ENCODE measurements at regions not wholly inside any gene's neighbourhood (a gene's known extent, or its start where the extent isn't known, plus 50 kb on each side); places are given as distances from the start of the nearest gene placed in this dataset.

DNA sequence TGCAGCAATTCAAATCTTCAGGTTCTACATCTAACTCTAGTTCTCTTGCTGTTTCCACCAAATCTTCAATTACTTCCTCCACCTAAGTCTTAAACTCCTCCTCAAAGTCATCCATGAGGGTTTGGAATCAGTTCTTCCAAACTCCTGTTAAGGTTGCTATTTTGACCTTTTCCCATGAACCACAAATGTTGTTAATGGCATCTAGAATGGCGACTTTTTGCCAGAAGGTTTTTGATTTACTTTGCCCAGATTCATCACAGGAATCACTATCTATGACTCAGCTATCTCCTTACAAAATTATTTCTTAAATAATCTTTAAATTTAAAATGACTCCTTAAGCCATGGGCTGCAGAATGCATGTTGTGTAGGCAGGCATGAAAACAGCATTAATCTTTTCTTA, 368.9 kb upstream of the TNP1 start:
- DNase-seq (ENCODE audit: low read depth): no peak
- Histone ChIP-seq H3K36me3 (ENCODE audit: control insufficient read depth, insufficient read depth, low read length) (no peaks in the 10 kb centered on the region), H3K27me3 (ENCODE audit: control insufficient read depth, insufficient read depth, low read length) (no peaks in the 10 kb centered on the region), H3K4me3 (ENCODE audit: low read depth, low read length) (no peak overlapping the region)
- FAIRE-seq: no peak
- TF ChIP-seq, protein P1, sequence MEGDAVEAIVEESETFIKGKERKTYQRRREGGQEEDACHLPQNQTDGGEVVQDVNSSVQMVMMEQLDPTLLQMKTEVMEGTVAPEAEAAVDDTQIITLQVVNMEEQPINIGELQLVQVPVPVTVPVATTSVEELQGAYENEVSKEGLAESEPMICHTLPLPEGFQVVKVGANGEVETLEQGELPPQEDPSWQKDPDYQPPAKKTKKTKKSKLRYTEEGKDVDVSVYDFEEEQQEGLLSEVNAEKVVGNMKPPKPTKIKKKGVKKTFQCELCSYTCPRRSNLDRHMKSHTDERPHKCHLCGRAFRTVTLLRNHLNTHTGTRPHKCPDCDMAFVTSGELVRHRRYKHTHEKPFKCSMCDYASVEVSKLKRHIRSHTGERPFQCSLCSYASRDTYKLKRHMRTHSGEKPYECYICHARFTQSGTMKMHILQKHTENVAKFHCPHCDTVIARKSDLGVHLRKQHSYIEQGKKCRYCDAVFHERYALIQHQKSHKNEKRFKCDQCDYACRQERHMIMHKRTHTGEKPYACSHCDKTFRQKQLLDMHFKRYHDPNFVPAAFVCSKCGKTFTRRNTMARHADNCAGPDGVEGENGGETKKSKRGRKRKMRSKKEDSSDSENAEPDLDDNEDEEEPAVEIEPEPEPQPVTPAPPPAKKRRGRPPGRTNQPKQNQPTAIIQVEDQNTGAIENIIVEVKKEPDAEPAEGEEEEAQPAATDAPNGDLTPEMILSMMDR (IDR thresholded peaks at IDR 0.05; ENCODE audit: insufficient read depth, low read length, severe bottlenecking): no peak

DNA sequence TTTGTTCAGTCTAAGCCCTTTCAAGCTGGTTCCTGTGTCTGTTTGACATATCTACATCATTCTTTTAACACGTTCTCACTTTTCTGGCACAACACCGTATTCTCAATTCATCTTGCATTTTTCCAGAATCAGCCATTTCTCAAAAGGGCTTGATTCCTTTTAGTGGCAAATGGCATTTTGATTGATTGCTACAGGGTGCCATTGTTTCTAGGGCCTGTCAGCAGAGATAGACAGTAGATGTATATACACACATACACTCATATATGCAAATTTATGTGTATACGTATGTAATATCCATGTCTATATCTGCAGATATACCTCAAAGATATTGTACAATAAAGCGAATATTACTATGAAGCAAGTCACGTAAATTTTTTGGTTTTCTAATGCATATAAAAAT, 367.9 kb upstream of the TNP1 start:
- Histone ChIP-seq H3K27me3 (ENCODE audit: control insufficient read depth, insufficient read depth, low read length) (no peaks in the 10 kb centered on the region), H3K4me3 (ENCODE audit: low read depth, low read length) (no peak overlapping the region), H3K36me3 (ENCODE audit: control insufficient read depth, insufficient read depth, low read length) (no peaks in the 10 kb centered on the region)
- no peak for FAIRE-seq
- TF ChIP-seq, protein P1 (IDR thresholded peaks at IDR 0.05; ENCODE audit: insufficient read depth, low read length, severe bottlenecking): no peak
- no peak for DNase-seq (ENCODE audit: low read depth)

DNA sequence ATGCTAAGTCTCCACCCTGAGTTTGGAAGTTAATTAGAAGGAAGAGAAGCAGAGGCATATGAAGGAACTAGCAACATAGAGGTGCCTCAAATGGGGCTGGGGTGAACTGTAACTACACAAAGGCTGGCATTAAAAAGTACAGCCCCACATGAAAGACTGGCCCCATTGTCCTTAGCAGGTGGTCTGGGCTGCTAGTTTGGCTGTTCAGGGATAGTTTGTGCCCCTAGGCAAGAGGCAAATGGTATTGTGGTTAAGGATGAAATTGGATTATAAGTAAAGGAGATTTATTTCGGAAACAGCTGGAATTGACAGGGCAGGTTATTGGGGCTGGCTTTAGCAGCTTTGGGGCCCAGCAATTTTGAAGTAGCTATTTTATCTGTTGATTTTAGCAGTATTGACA, 365.7 kb upstream of the TNP1 start:
- DNase-seq (ENCODE audit: low read depth) (no peak), FAIRE-seq (no peak)
- H3K36me3 ChIP-seq (ENCODE audit: control insufficient read depth, insufficient read depth, low read length): no peaks in the 10 kb centered on the region
- no peak overlapping the region for H3K4me3 ChIP-seq (ENCODE audit: low read depth, low read length)
- TF ChIP-seq, protein P1 (IDR thresholded peaks at IDR 0.05; ENCODE audit: insufficient read depth, low read length, severe bottlenecking): no peak
- H3K27me3 ChIP-seq (ENCODE audit: control insufficient read depth, insufficient read depth, low read length): no peaks in the 10 kb centered on the region

DNA sequence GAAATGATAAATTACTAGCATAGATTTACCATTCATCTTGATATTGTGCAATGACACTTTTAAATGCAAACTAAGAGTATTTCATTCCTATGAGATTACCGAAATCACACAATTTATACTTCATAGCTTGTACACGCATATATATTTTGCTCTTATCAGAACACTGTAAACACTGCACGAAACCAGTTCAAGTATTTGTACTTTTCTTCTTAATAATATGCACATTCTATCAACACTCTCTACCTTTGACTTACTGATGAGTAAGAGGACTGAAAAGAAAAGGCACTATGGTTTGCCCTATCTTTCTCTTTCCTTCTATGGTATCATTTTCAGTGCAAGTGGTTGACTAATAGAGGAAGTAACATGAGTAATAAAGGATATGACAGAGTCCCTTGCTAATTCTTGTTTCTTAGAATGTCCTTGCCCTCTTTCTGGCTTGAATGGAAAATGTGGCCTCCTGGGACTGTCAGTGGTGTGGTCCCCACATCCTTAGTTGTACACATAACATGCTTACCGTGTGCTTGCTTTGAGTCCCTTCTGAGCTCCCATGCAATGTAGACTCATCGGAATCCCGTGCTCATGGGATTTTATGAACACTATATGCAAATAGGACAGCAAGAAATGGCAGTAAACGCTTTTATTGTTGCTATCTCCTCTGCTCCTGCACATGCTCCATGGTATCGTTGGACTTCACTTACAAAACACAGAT, 363.5 kb upstream of the TNP1 start:
- no peaks in the 10 kb centered on the region for H3K36me3 ChIP-seq (ENCODE audit: control insufficient read depth, insufficient read depth, low read length)
- H3K4me3 ChIP-seq (ENCODE audit: low read depth, low read length): no peak overlapping the region
- DNase-seq (ENCODE audit: low read depth): peak; percentile 98
- H3K27me3 ChIP-seq (ENCODE audit: control insufficient read depth, insufficient read depth, low read length): no peaks in the 10 kb centered on the region
- peak; percentile 83 for FAIRE-seq
- TF ChIP-seq, protein P1 (IDR thresholded peaks at IDR 0.05; ENCODE audit: insufficient read depth, low read length, severe bottlenecking): no peak

DNA sequence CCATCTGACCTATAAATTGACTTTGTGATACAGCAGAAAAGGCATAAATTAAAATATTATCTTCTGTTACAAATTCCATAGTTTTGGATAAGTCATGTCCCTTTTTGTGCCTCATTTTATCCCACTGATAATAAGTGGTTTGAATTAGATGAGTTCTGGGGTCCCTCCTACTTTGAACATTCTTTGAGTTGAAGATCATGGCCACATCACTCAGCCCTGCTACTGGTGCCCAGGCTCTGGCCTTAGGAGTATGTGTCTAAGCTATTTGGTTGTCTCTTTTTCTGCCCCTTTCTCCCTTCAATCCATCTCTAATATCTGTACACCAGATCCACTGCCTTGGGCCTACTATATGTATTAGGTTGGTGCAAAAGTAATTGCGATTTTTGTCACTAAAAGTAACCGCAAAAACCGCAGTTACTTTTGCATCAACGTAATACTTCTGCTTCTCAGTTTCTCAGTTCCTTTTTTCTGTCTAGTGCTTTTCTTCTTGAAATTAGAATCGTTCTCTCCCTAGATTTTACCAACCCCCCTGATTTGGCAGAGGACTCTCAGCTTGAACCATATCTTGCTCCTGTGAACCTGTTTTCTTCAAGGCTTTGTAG, 362.5 kb upstream of the TNP1 start:
- DNase-seq (ENCODE audit: low read depth) (no peak), FAIRE-seq (no peak)

More for the DNA sequence above, 362.5 kb upstream of the TNP1 start:
- no peak overlapping the region for H3K4me3 ChIP-seq (ENCODE audit: low read depth, low read length)
- H3K27me3 ChIP-seq (ENCODE audit: control insufficient read depth, insufficient read depth, low read length): no peaks in the 10 kb centered on the region
- H3K36me3 ChIP-seq (ENCODE audit: control insufficient read depth, insufficient read depth, low read length): no peaks in the 10 kb centered on the region
- TF ChIP-seq, protein P1 (IDR thresholded peaks at IDR 0.05; ENCODE audit: insufficient read depth, low read length, severe bottlenecking): no peak

Measured in bronchial epithelial cell (primary cell).